IMR-90 (cell line): ENCODE measurements at regions not wholly inside any gene's neighbourhood (a gene's known extent, or its start where the extent isn't known, plus 50 kb on each side); places are given as distances from the start of the nearest gene placed in this dataset.

Experiments used
- CTCF ChIP-seq: conservative IDR thresholded peaks from 2 replicates; pipeline ENCODE4 v1.5.1; 2012; ENCODE audit warnings: mild to moderate bottlenecking, low read depth, low read length, improper control_type of control experiment
- RAD21 ChIP-seq: IDR thresholded peaks from 2 replicates; pipeline ENCODE4 v1.6.1; 2012; ENCODE audit warnings: low read length, improper control_type of control experiment

- TF ChIP-seq CTCF (no peak), RAD21 (no peak)
Measured at GRCh38 chr6:82690283-82690682, 326.7 kb downstream of the TPBG start.
